Activated T-helper 1 cell treated with Interleukin-2 at 50 U/mL for 16 hours (primary cell): ENCODE measurements at regions not wholly inside any gene's neighbourhood (a gene's known extent, or its start where the extent isn't known, plus 50 kb on each side); places are given as distances from the start of the nearest gene placed in this dataset.
"Not testable (repeated sequence)": the region's sequence is repeated elsewhere in the genome, so short reads cannot be mapped to it uniquely, and the experiment has no call there.

Source experiments
- DNase-seq: peaks from one replicate; pipeline ENCODE4 v3.0.0-alpha.2; 2020; ENCODE audit warnings: low read depth

- no peak for DNase-seq
Measured at GRCh38 chr17:83204230-83204725, 124.9 kb downstream of the METRNL start.

- not testable (repeated sequence) for DNase-seq
Measured at GRCh38 chr17:83204736-83205386, 125.5 kb downstream of the METRNL start.

GRCh38 chr17:83205387-83206035 is 126.1 kb downstream of the METRNL start:
- DNase-seq: peak; percentile 30

GRCh38 chr17:83206036-83206394 is 126.6 kb downstream of the METRNL start:
- not testable (repeated sequence) for DNase-seq

GRCh38 chr17:83206819-83207588 is 127.6 kb downstream of the METRNL start:
- not testable (repeated sequence) for DNase-seq

GRCh38 chr17:83247001-83247400 is 167.6 kb downstream of the METRNL start:
- DNase-seq: not testable (repeated sequence)
